Kidney (tissue), 13 donors: ENCODE measurements at regions not wholly inside any gene's neighbourhood (a gene's known extent, or its start where the extent isn't known, plus 50 kb on each side); places are given as distances from the start of the nearest gene placed in this dataset.
"Not testable (repeated sequence)": the region's sequence is repeated elsewhere in the genome, so short reads cannot be mapped to it uniquely, and the experiment has no call there.

ENCODE experiments used
- DNase-seq, 5 donors: peaks; one replicate each; pipeline ENCODE4 v3.0.0-alpha.2; 2013 to 2020
- FAIRE-seq: peaks from 2 replicates; lab custom pipeline; 2012; peaks lifted over from hg19 to GRCh38; lab: Jason Lieb, UNC
- H3K27ac ChIP-seq, 2 donors: one replicate each; pipeline ENCODE4 v1.7.0; 2013; ENCODE audit warnings: low read depth in 2 of 2, low read length in 2 of 2, inconsistent platforms in 1 of 2
- H3K27me3 ChIP-seq: one replicate; pipeline ENCODE4 v1.7.1; 2013; ENCODE audit warnings: low read length, inconsistent platforms; ENCODE audit not compliant: control insufficient read depth, insufficient read depth
- H3K36me3 ChIP-seq, 3 donors: one replicate each; pipeline versions ENCODE4 v1.7.0 to v1.7.1; 2013; ENCODE audit warnings: low read length in 3 of 3, control low read depth in 1 of 3, inconsistent platforms in 1 of 3; ENCODE audit not compliant: insufficient read depth in 3 of 3, control insufficient read depth in 2 of 3
- H3K4me1 ChIP-seq, 3 donors: one replicate each; pipeline versions ENCODE4 v1.7.0 to v1.7.1; 2013; ENCODE audit warnings: low read length in 3 of 3, inconsistent platforms in 1 of 3, low read depth in 1 of 3; ENCODE audit not compliant: control insufficient read depth in 2 of 3, insufficient read depth in 2 of 3
- H3K4me3 ChIP-seq, 3 donors: one replicate each; pipeline versions ENCODE4 v1.7.0 to v1.8.1; 2013; ENCODE audit warnings: low read length in 3 of 3, control low read depth in 1 of 3, inconsistent platforms in 1 of 3
- H3K9ac ChIP-seq, 3 donors: one replicate each; pipeline versions ENCODE4 v1.7.0 to v1.7.1; 2013; ENCODE audit warnings: low read length in 3 of 3, control low read depth in 1 of 3, inconsistent platforms in 1 of 3
- H3K9me3 ChIP-seq, 3 donors: one replicate each; pipeline versions ENCODE4 v1.7.0 to v1.7.1; 2013; ENCODE audit warnings: low read length in 3 of 3, control low read depth in 1 of 3, inconsistent platforms in 1 of 3; ENCODE audit not compliant: control insufficient read depth in 2 of 3, insufficient read depth in 1 of 3
- intact Hi-C: fragments of 100-400 bp; cut with DNase I; formaldehyde crosslinking; loops from one replicate; pipeline ENCODE4 v1.11.1; 2022
- TF ChIP-seq, protein P1 (sequence below): IDR thresholded peaks from 3 replicates; pipeline ENCODE4 v1.5.1; 2012; ENCODE audit warnings: mild to moderate bottlenecking, moderate library complexity, borderline replicate concordance; ENCODE audit not compliant: insufficient read depth; ENCODE audit errors: extremely low read depth
- donor health status: control.
- donor health status: control.
- donor health status: control.
- donor health status: control.
- donor health status: control.
- donor health status: DM: yes; HTN: yes; CAD: no.
- donor health status: Normal renal cell carcinoma (clear cell type).

- DNase-seq = no peak
Observed at GRCh38 chr2:54038835-54039234, 68.0 kb upstream of the PSME4 start.

DNA sequence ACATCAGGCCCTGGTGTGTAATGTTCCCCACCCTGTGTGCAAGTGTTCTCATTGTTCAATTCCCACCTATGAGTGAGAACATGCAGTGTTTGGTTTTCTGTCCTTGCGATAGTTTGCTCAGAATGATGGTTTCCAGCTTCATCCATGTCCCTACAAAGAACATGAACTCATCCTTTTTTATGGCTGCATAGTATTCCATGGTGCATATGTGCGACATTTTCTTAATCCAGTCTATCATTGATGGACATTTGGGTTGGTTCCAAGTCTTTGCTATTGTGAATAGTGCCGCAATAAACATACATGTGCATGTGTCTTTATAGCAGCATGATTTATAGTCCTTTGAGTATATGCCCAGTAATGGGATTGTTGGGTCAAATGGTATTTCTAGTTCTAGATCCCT, 60.5 kb upstream of the PSME4 start:
- H3K36me3 ChIP-seq, H3K4me1 ChIP-seq, H3K9me3 ChIP-seq, H3K4me3 ChIP-seq, DNase-seq, H3K9ac ChIP-seq, H3K27me3 ChIP-seq, intact Hi-C loops, FAIRE-seq, H3K27ac ChIP-seq: not testable (repeated sequence)

More at GRCh38 chr2:54038835-54039234, 68.0 kb upstream of the PSME4 start:
- Histone ChIP-seq H3K9me3 (no peaks in the 10 kb centered on the region), H3K27ac (no peak overlapping the region), H3K4me3 (no peak overlapping the region), H3K36me3 (no peaks in the 10 kb centered on the region), H3K4me1 (no peaks in the 10 kb centered on the region), H3K27me3 (no peaks in the 10 kb centered on the region), H3K9ac (no peak overlapping the region)
- intact Hi-C loops = no loop called here
- TF ChIP-seq, protein P1, sequence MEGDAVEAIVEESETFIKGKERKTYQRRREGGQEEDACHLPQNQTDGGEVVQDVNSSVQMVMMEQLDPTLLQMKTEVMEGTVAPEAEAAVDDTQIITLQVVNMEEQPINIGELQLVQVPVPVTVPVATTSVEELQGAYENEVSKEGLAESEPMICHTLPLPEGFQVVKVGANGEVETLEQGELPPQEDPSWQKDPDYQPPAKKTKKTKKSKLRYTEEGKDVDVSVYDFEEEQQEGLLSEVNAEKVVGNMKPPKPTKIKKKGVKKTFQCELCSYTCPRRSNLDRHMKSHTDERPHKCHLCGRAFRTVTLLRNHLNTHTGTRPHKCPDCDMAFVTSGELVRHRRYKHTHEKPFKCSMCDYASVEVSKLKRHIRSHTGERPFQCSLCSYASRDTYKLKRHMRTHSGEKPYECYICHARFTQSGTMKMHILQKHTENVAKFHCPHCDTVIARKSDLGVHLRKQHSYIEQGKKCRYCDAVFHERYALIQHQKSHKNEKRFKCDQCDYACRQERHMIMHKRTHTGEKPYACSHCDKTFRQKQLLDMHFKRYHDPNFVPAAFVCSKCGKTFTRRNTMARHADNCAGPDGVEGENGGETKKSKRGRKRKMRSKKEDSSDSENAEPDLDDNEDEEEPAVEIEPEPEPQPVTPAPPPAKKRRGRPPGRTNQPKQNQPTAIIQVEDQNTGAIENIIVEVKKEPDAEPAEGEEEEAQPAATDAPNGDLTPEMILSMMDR = no peak
- no peak for FAIRE-seq

DNA sequence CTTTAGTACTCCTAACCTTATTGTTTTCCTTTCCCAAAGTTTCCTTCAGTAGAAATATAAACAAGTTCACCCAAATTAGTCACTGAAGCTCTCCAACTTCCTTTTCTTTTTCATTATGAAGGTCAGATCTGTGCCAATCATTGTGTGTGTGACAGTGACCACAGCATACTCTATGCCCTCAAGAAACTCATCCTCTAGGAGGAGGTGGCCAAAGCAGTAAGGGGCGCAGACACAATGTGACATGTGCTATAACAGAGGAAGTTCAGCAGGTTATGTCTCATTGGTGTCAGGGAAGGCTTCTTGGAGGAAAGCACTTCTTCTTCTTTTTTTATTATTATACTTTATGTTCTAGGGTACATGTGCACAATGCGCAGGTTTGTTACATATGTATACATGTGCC, 60.0 kb upstream of the PSME4 start:
- no peaks in the 10 kb centered on the region for H3K9me3 ChIP-seq
- no peak for DNase-seq
- intact Hi-C loops = no loop called here
- no peak overlapping the region for H3K9ac ChIP-seq
- no peak for FAIRE-seq
- H3K27ac ChIP-seq = no peak overlapping the region
- peaks cover 0 to 3% (median 0%) of the 10 kb centered on the region in 3 donors for H3K36me3 ChIP-seq
- H3K27me3 ChIP-seq = no peaks in the 10 kb centered on the region
- TF ChIP-seq, protein P1 = no peak
- H3K4me3 ChIP-seq = no peak overlapping the region
- H3K4me1 ChIP-seq = no peaks in the 10 kb centered on the region

DNA sequence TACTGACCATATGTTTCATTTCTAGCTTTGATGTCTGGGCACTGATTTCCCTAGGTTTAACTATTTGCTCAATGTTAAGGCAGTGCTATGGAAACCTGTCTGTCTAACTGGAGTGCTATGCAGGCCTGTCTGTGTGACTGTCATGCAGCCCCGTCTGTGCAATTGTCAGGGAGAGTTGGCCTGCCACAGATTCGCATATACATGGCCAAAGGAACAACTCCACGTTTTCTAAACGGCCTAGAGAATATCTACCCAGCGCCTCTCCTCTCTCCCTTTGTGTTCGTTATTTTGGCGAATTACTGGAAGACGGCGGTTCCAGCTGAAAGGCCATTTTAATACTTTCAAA, 59.6 kb upstream of the PSME4 start:
- TF ChIP-seq, protein P1 = no peak
- Histone ChIP-seq H3K9me3 (no peaks in the 10 kb centered on the region), H3K9ac (no peak overlapping the region), H3K4me3 (no peak overlapping the region), H3K36me3 (peaks cover 0 to 3% (median 0%) of the 10 kb centered on the region in 3 donors), H3K27me3 (no peaks in the 10 kb centered on the region), H3K4me1 (no peaks in the 10 kb centered on the region), H3K27ac (no peak overlapping the region)
- intact Hi-C loops = no loop called here
- FAIRE-seq = no peak
- no peak for DNase-seq
